ENCODE measurements at regions not wholly inside any gene's neighbourhood (a gene's known extent, or its start where the extent isn't known, plus 50 kb on each side); places are given as distances from the start of the nearest gene placed in this dataset.

DNA sequence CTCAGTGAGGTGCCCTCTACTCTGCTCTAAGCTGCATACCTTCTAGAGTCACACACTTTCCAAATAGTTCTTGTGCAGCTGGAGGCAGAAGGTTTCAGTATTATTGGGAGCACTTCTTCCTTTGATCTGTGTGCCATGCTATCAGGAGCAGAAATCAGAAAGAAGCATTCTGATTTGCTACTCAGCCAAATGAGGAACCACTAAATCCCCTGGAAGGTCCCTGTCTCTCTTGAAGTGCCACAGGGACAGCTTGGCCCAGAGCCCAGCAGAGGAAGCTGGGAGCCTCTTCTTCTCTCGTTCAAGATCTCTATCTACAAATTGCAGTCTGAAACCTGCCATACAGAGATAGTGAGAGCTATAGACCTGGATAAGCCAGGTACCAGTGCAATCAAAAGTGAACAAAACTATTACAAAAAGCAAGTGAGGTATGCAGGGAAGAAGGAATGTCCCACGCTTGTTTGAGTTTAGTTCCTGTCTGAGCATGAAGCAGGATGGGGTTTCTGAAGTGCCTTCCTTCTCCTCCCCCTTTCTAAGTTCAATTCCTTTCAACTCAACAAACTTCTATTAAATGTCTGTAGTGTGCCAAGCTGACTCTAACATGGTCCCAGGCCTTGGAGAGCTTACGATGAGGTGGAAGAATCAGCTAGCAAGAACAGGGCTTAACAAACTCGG, 100.9 kb upstream of the PARP11 start:
- Histone ChIP-seq H2AFZ (no peak overlapping the region), H3K27ac (no peak overlapping the region), H4K20me1 (ENCODE audit: insufficient read depth) (no peaks in the 10 kb centered on the region), H3F3A (ENCODE audit: insufficient read depth, low read depth) (no peaks in the 10 kb centered on the region), H3K4me3 (no peak overlapping the region), H3K27me3 (ENCODE audit: insufficient read depth, low read depth) (peaks cover 87% of the 10 kb centered on the region), H3K4me2 (no peak overlapping the region), H3K9me3 (ENCODE audit: insufficient read depth, low read depth) (no peaks in the 10 kb centered on the region), H3K79me2 (ENCODE audit: low read depth) (no peaks in the 10 kb centered on the region), H3K9me2 (ENCODE audit: insufficient read depth) (no peaks in the 10 kb centered on the region), H3K36me3 (ENCODE audit: low read depth) (no peaks in the 10 kb centered on the region), H3K4me1 (replicated peaks; ENCODE audit: insufficient read depth) (no peaks in the 10 kb centered on the region)
- ChIA-PET POLR2A (ENCODE audit: unreplicated experiment) (interaction anchor here (0.6 kb wide), 1 partner anchor 256 kb away, joined by 3 read pairs; no protein-coding TSS in a partner anchor), CTCF (no interaction called here)
- DNase-seq, result no peak
- intact Hi-C loops (cut with micrococcal nuclease; ENCODE audit: unreplicated experiment), result no loop called here
- TF ChIP-seq, protein P1, sequence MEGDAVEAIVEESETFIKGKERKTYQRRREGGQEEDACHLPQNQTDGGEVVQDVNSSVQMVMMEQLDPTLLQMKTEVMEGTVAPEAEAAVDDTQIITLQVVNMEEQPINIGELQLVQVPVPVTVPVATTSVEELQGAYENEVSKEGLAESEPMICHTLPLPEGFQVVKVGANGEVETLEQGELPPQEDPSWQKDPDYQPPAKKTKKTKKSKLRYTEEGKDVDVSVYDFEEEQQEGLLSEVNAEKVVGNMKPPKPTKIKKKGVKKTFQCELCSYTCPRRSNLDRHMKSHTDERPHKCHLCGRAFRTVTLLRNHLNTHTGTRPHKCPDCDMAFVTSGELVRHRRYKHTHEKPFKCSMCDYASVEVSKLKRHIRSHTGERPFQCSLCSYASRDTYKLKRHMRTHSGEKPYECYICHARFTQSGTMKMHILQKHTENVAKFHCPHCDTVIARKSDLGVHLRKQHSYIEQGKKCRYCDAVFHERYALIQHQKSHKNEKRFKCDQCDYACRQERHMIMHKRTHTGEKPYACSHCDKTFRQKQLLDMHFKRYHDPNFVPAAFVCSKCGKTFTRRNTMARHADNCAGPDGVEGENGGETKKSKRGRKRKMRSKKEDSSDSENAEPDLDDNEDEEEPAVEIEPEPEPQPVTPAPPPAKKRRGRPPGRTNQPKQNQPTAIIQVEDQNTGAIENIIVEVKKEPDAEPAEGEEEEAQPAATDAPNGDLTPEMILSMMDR (conservative IDR thresholded peaks at IDR 0.05), result no peak
- no peak for TF ChIP-seq EZH2 (IDR thresholded peaks at IDR 0.05; ENCODE audit: low read depth)
- BruUV-seq (replicated peaks), result no TSS peak

GRCh38 chr12:3973269-3973884, 100.2 kb upstream of the PARP11 start:
- H3K27me3 ChIP-seq (ENCODE audit: insufficient read depth, low read depth), result peaks cover 87% of the 10 kb centered on the region

DNA sequence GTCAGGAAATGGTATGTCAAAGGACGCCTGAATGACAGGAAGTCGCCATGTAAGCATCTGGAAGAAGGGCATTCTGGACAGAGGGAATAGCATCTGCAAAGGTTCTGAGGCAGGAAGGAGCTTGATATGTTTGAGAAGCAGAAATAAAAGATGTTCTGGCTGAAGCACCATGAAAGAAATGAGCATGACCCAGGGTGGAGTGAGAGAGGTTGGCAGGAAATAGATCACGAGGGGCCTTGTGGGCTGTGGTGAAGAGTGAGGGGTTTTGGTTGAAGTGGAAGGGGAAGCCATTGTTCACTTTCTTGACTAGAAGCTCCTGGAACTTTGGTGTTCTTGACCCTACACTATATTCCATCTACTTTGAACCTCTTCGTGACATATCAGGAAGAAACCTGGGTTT, 99.4 kb upstream of the PARP11 start:
- Histone ChIP-seq H2AFZ (no peak overlapping the region), H3K79me2 (ENCODE audit: low read depth) (no peaks in the 10 kb centered on the region), H3K9me3 (ENCODE audit: insufficient read depth, low read depth) (no peaks in the 10 kb centered on the region), H3K4me1 (replicated peaks; ENCODE audit: insufficient read depth) (no peaks in the 10 kb centered on the region), H4K20me1 (ENCODE audit: insufficient read depth) (no peaks in the 10 kb centered on the region), H3K27ac (no peak overlapping the region), H3F3A (ENCODE audit: insufficient read depth, low read depth) (no peaks in the 10 kb centered on the region), H3K9me2 (ENCODE audit: insufficient read depth) (no peaks in the 10 kb centered on the region), H3K27me3 (ENCODE audit: insufficient read depth, low read depth) (peaks cover 89% of the 10 kb centered on the region), H3K36me3 (ENCODE audit: low read depth) (no peaks in the 10 kb centered on the region), H3K4me2 (no peak overlapping the region), H3K4me3 (no peak overlapping the region)
- CTCF ChIA-PET, result no interaction called here
- no peak for DNase-seq
- POLR2A ChIA-PET (ENCODE audit: unreplicated experiment), result no interaction called here
- no TSS peak for BruUV-seq (replicated peaks)
- no peak for TF ChIP-seq EZH2 (IDR thresholded peaks at IDR 0.05; ENCODE audit: low read depth)
- TF ChIP-seq, protein P1 (conservative IDR thresholded peaks at IDR 0.05), result no peak
- intact Hi-C loops (cut with micrococcal nuclease; ENCODE audit: unreplicated experiment), result no loop called here

More at GRCh38 chr12:3973269-3973884, 100.2 kb upstream of the PARP11 start:
- ChIA-PET CTCF (no interaction called here), POLR2A (ENCODE audit: unreplicated experiment) (no interaction called here)
- H3K27ac ChIP-seq, result no peak overlapping the region
- no peaks in the 10 kb centered on the region for H3F3A ChIP-seq (ENCODE audit: insufficient read depth, low read depth)
- DNase-seq, result no peak
- H3K4me2 ChIP-seq, result no peak overlapping the region
- no peaks in the 10 kb centered on the region for H3K9me2 ChIP-seq (ENCODE audit: insufficient read depth)
- intact Hi-C loops (cut with micrococcal nuclease; ENCODE audit: unreplicated experiment), result no loop called here
- TF ChIP-seq EZH2 (IDR thresholded peaks at IDR 0.05; ENCODE audit: low read depth), result no peak
- TF ChIP-seq, protein P1 (conservative IDR thresholded peaks at IDR 0.05), result no peak
- H3K36me3 ChIP-seq (ENCODE audit: low read depth), result no peaks in the 10 kb centered on the region
- no peaks in the 10 kb centered on the region for H4K20me1 ChIP-seq (ENCODE audit: insufficient read depth)
- no TSS peak for BruUV-seq (replicated peaks)
- no peak overlapping the region for H2AFZ ChIP-seq
- H3K79me2 ChIP-seq (ENCODE audit: low read depth), result no peaks in the 10 kb centered on the region
- no peaks in the 10 kb centered on the region for H3K4me1 ChIP-seq (replicated peaks; ENCODE audit: insufficient read depth)
- no peak overlapping the region for H3K4me3 ChIP-seq
- no peaks in the 10 kb centered on the region for H3K9me3 ChIP-seq (ENCODE audit: insufficient read depth, low read depth)

Measured in PC-9 (cell line).